IMR-90 (cell line): ENCODE measurements at regions not wholly inside any gene's neighbourhood (a gene's known extent, or its start where the extent isn't known, plus 50 kb on each side); places are given as distances from the start of the nearest gene placed in this dataset.
A peak's percentile ranks its signal among the peaks of the same experiment; 100 is the strongest.
"Not testable (repeated sequence)": the region's sequence is repeated elsewhere in the genome, so short reads cannot be mapped to it uniquely, and the experiment has no call there.

Source experiments
- ATAC-seq: fragments of 200-7000 bp; cut with Tn5 transposase; 2 replicates; pipeline ENCODE4 v1.9.1; 2020; ENCODE audit warnings: low read depth, mild to moderate bottlenecking, moderate library complexity
- BruUV-seq: library from RNA; stranded (reverse); fragments of 400-500 nt; replicated peaks from 2 replicates; lab custom pipeline; 2021; lab: Mats Ljungman, UMichigan
- CTCF ChIA-PET: fragments of 300-600 bp; formaldehyde crosslinking; extraction: SDS; loops from one replicate; lab custom pipeline; 2021; ENCODE audit warnings: antibody characterized with exemption; lab: Yijun Ruan, JAX
- POLR2A ChIA-PET: fragments of 300-600 bp; sonication (Branson Sonifier 250); formaldehyde crosslinking; loops from one replicate; lab custom pipeline; 2022; ENCODE audit warnings: antibody characterized with exemption; ENCODE audit not compliant: unreplicated experiment; lab: Charles Lee
- DNase-seq: peaks from one replicate; pipeline ENCODE4 v3.0.0; 2013
- H2AFZ ChIP-seq: replicated peaks from 2 replicates; pipeline ENCODE3; 2013; ENCODE audit warnings: low read length, mild to moderate bottlenecking; ENCODE audit not compliant: poor library complexity
- H2AK5ac ChIP-seq: 2 replicates; pipeline ENCODE4 v1.6.1; 2013; ENCODE audit warnings: low read depth, low read length, inconsistent platforms
- H2AK9ac ChIP-seq: replicated peaks from 2 replicates; pipeline ENCODE3; 2013; ENCODE audit warnings: mild to moderate bottlenecking, low read depth, low read length, moderate library complexity; ENCODE audit not compliant: poor library complexity
- H2BK120ac ChIP-seq: 2 replicates; pipeline ENCODE4 v1.6.1; 2013; ENCODE audit warnings: low read depth, low read length, inconsistent platforms
- H2BK15ac ChIP-seq: 3 replicates; pipeline ENCODE4 v1.6.1; 2013; ENCODE audit warnings: low read depth, low read length, inconsistent platforms
- H2BK20ac ChIP-seq: 2 replicates; pipeline ENCODE4 v1.6.1; 2013; ENCODE audit warnings: low read depth, mild to moderate bottlenecking, inconsistent platforms, low read length, moderate library complexity
- H2BK5ac ChIP-seq: 2 replicates; pipeline ENCODE4 v1.6.1; 2013; ENCODE audit warnings: mild to moderate bottlenecking, low read depth, low read length, inconsistent platforms; ENCODE audit not compliant: poor library complexity, severe bottlenecking
- H3K14ac ChIP-seq: replicated peaks from 2 replicates; pipeline ENCODE4 v1.6.1; 2013; ENCODE audit warnings: low read depth, low read length, inconsistent platforms
- H3K18ac ChIP-seq: 2 replicates; pipeline ENCODE4 v1.6.1; 2013; ENCODE audit warnings: low read depth, low read length, control low read depth
- H3K23ac ChIP-seq: 2 replicates; pipeline ENCODE4 v1.6.1; 2013; ENCODE audit warnings: low read depth, low read length, inconsistent platforms
- H3K27ac ChIP-seq: 2 replicates; pipeline ENCODE4 v1.5.1; 2013; ENCODE audit warnings: mild to moderate bottlenecking, control low read depth, low read length; ENCODE audit not compliant: insufficient read depth
- H3K27me3 ChIP-seq: 2 replicates; pipeline ENCODE4 v1.6.1; 2013; ENCODE audit warnings: low read length; ENCODE audit not compliant: control insufficient read depth, insufficient read depth
- H3K36me3 ChIP-seq: 2 replicates; pipeline ENCODE4 v1.6.1; 2013; ENCODE audit warnings: low read length, mixed read lengths; ENCODE audit not compliant: control insufficient read depth, insufficient read depth
- H3K4ac ChIP-seq: 2 replicates; pipeline ENCODE4 v1.6.1; 2013; ENCODE audit warnings: low read depth, low read length, inconsistent platforms
- H3K4me1 ChIP-seq: 2 replicates; pipeline ENCODE4 v1.6.1; 2013; ENCODE audit warnings: low read length, mixed read lengths; ENCODE audit not compliant: control insufficient read depth, insufficient read depth
- H3K4me2 ChIP-seq: 2 replicates; pipeline ENCODE4 v1.6.1; 2013; ENCODE audit warnings: low read depth, mild to moderate bottlenecking, control low read depth, low read length, moderate library complexity
- H3K4me3 ChIP-seq: 2 replicates; pipeline ENCODE4 v1.5.1; 2013; ENCODE audit warnings: low read depth, mild to moderate bottlenecking, control low read depth, low read length, moderate library complexity; ENCODE audit not compliant: insufficient read depth
- H3K56ac ChIP-seq: 2 replicates; pipeline ENCODE4 v1.6.1; 2013; ENCODE audit warnings: low read length, inconsistent platforms; ENCODE audit not compliant: insufficient read depth; ENCODE audit errors: extremely low read depth
- H3K79me1 ChIP-seq, 2 experiments: 2 replicates each; pipeline ENCODE4 v1.6.1; 2013; ENCODE audit warnings: low read length in 2 of 2, inconsistent platforms in 1 of 2, low read depth in 1 of 2
- H3K9ac ChIP-seq: 2 replicates; pipeline ENCODE4 v1.6.1; 2013; ENCODE audit warnings: low read depth, low read length, control low read depth
- H3K9me1 ChIP-seq: 2 replicates; pipeline ENCODE4 v1.6.1; 2013; ENCODE audit warnings: low read length, inconsistent platforms; ENCODE audit not compliant: insufficient read depth
- H3K9me3 ChIP-seq: 2 replicates; pipeline ENCODE4 v1.6.1; 2013; ENCODE audit warnings: low read length; ENCODE audit not compliant: control insufficient read depth, insufficient read depth
- H4K20me1 ChIP-seq: 2 replicates; pipeline ENCODE4 v1.6.1; 2013; ENCODE audit warnings: low read length, inconsistent platforms; ENCODE audit not compliant: insufficient read depth
- H4K5ac ChIP-seq: 2 replicates; pipeline ENCODE4 v1.6.1; 2013; ENCODE audit warnings: mild to moderate bottlenecking, low read depth, low read length, control low read depth
- H4K8ac ChIP-seq, 2 experiments: 2 replicates each; pipeline ENCODE4 v1.6.1; 2013; ENCODE audit warnings: low read depth in 2 of 2, low read length in 2 of 2, control low read depth in 1 of 2, inconsistent platforms in 1 of 2
- H4K91ac ChIP-seq: 2 replicates; pipeline ENCODE4 v1.6.1; 2013; ENCODE audit warnings: low read depth, low read length, inconsistent platforms; ENCODE audit not compliant: insufficient read depth
- POLR2A ChIP-seq: IDR thresholded peaks from 2 replicates; pipeline ENCODE4 v1.6.1; 2012; ENCODE audit warnings: mild to moderate bottlenecking, low read depth, low read length
- WGBS, 2 experiments: methylation state at CpG; one replicate each; pipeline versions ENCODE4 v1.1.5 to v1.1.7; 2013; ENCODE audit warnings: missing lambda C conversion rate in 2 of 2; ENCODE audit not compliant: insufficient read length in 1 of 2; ENCODE audit errors: extremely low coverage in 2 of 2; 5-methylcytosine and 5-hydroxymethylcytosine counted together
- dilution Hi-C: fragments of 300-500 bp; cut with HindIII; formaldehyde crosslinking; loops from one replicate; pipeline ENCODE4 v1.14.3; 2018; ENCODE audit warnings: low sequenced_read_pairs; ENCODE audit not compliant: unreplicated experiment
- in situ Hi-C: fragments of 300-500 bp; cut with MboI; formaldehyde crosslinking; loops from 3 replicates; pipeline ENCODE4 v1.14.3; 2019; ENCODE audit warnings: low sequenced_read_pairs, inconsistent platforms, mixed read lengths
- intact Hi-C: fragments of 100-400 bp; cut with micrococcal nuclease; formaldehyde crosslinking; loops from 2 replicates; pipeline ENCODE4 v1.10.0; 2022

DNA sequence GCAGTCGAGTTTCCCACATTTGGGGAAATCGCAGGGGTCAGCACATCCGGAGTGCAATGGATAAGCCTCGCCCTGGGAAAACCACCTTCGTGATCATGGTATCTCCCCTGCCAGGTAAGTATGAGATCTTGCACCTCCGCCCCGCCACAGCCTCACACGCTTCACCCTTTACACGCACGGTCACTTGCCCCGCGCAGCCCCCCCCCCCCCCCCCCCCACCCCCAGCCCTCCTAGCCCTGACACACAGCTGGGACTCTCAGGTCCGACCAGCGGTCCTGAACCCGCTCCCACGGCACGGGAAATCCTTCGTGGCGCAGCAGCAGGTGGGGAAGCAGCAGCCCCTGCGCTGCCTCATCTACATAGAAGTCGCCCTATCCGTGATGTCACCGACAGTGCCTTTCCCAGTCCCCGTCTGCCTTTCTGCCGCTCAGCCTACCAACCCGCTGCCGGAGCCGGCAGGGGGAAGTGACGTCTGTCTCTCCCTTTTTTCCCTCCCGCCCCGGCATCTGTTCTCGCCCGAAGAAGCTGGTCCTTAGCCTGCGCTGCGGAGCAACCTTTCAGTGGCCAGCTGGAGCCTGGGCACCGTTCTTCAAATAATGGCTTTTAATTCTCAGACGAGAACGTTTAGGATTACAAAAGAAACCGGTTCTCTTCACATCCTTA lies 242.2 kb downstream of the FAM72C start:
- H2AK5ac ChIP-seq, H4K20me1 ChIP-seq, H3K27ac ChIP-seq, H3K14ac ChIP-seq, H3K36me3 ChIP-seq, H4K91ac ChIP-seq, POLR2A ChIA-PET, H2BK20ac ChIP-seq, H2BK15ac ChIP-seq, H3K4me1 ChIP-seq, dilution Hi-C loops, intact Hi-C loops, H3K56ac ChIP-seq, in situ Hi-C loops, H3K9ac ChIP-seq, H2AFZ ChIP-seq, H3K9me3 ChIP-seq, H3K4me2 ChIP-seq, H3K9me1 ChIP-seq, H2AK9ac ChIP-seq, H4K8ac ChIP-seq, CTCF ChIA-PET, H3K4me3 ChIP-seq, H3K23ac ChIP-seq, DNase-seq, H2BK120ac ChIP-seq, H3K79me1 ChIP-seq, H3K4ac ChIP-seq, H3K18ac ChIP-seq, H4K5ac ChIP-seq, BruUV-seq, H3K27me3 ChIP-seq: not testable (repeated sequence)
- peak; percentile 62; the same call in 1 of the 2 replicates for TF ChIP-seq POLR2A
- no CpG with 5 or more reads among the region's 39 CpGs for WGBS, 2 experiments
- ATAC-seq, result peak; percentile 81
- H2BK5ac ChIP-seq, result peak overlapping the region; percentile 39
